Central memory CD8-positive, alpha-beta T cell (primary cell): ENCODE measurements at regions not wholly inside any gene's neighbourhood (a gene's known extent, or its start where the extent isn't known, plus 50 kb on each side); places are given as distances from the start of the nearest gene placed in this dataset.
A peak's percentile ranks its signal among the peaks of the same experiment; 100 is the strongest.
"Not testable (repeated sequence)": the region's sequence is repeated elsewhere in the genome, so short reads cannot be mapped to it uniquely, and the experiment has no call there.

ENCODE experiments used
- ATAC-seq: fragments of 150-1000 bp; cut with Tn5 transposase; replicated peaks from 2 replicates; pipeline ENCODE4 v1.10.0; 2022; ENCODE audit warnings: mild to moderate bottlenecking, moderate FRiP score, moderate number of reproducible peaks; ENCODE audit not compliant: poor library complexity, severe bottlenecking; ENCODE audit errors: extremely low read depth
- DNase-seq, 2 donors: peaks; one replicate each; pipeline ENCODE4 v3.0.0; 2021; ENCODE audit warnings: low spot score in 2 of 2
- H3K27ac Mint-ChIP-seq: one replicate; pipeline ENCODE4 v1.8.0; 2022; ENCODE audit warnings: low read depth, mild to moderate bottlenecking, moderate library complexity, mixed read lengths
- H3K27me3 Mint-ChIP-seq: one replicate; pipeline ENCODE4 v1.8.0; 2022; ENCODE audit warnings: mixed read lengths
- H3K36me3 Mint-ChIP-seq: one replicate; pipeline ENCODE4 v1.8.0; 2022; ENCODE audit warnings: mild to moderate bottlenecking, moderate library complexity, mixed read lengths; ENCODE audit not compliant: insufficient read depth
- H3K4me1 Mint-ChIP-seq: one replicate; pipeline ENCODE4 v1.8.0; 2022; ENCODE audit warnings: mixed read lengths
- H3K4me3 Mint-ChIP-seq: one replicate; pipeline ENCODE4 v1.8.0; 2022; ENCODE audit warnings: mild to moderate bottlenecking, moderate library complexity, mixed read lengths
- H3K9me3 Mint-ChIP-seq: one replicate; pipeline ENCODE4 v1.8.0; 2022; ENCODE audit warnings: mixed read lengths

DNA sequence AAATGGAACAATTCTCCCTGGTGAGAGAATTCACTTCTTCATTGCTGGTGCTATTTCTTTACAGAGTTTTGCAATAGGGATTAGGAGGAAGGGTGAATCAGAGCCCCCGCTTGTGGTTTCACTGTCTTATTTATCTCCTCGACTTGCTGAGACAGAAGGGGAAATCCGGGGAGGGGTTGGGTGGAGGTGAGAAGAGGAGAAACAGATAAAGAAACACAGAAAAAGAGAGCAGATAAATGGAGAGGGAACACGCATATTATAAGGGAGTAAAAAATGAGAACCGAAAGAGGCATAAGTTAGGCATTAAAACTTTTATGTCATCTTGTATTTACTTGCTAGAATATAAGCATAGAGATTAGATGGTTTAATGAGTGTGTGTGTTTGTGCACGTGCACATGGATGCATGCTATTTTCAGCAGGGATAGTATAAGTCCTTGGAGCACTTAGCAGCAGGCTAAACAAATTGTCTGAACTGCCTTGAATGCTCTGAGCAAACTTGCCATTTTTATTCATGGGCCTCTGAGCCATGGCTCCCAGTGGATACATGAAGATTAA lies 105.0 kb downstream of the OLIG3 start:
- DNase-seq: peak in 1 of 2 donors; percentile 54
- Mint-ChIP-seq H3K27ac (peak overlapping the region; percentile 52), H3K4me1 (peaks cover 83% of the 10 kb centered on the region), H3K9me3 (peaks cover 7% of the 10 kb centered on the region), H3K27me3 (no peaks in the 10 kb centered on the region), H3K36me3 (peaks cover 2% of the 10 kb centered on the region), H3K4me3 (peak overlapping the region; percentile 59)
- peak; percentile 95 for ATAC-seq

DNA sequence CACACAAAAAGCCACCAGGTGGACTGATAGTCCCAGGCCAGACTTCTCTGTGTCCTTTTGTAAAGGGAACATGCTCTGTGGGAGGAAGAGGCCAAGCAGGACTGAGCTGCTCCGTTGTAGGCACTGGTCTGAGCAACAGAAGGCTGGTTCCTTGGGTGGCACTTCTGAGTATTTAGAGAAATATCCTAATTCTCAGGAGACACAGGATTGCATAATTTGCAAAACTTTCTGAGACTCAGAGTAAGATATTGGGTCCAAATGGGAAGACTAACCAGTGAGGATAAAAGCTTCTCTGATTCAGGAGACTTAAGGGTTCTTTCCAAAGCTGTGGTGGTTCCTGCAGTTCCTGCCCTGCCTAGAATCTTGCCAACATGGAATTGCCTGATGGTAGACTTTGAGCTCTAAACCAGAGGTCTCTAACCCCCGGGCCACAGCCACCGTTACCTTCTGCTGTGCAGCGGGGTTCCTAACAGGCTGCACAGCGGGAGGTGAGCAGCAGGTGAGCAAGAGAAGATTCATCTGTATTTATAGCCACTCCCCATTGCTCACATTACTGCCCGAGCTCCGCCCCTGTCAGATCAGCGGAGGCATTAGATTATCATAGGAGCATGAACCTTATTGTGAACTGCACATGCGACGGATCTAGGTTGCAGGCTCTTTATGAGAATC lies 107.0 kb downstream of the OLIG3 start:
- H3K4me1 Mint-ChIP-seq: peaks cover 74% of the 10 kb centered on the region
- no peak overlapping the region for H3K4me3 Mint-ChIP-seq
- no peak for DNase-seq

DNA sequence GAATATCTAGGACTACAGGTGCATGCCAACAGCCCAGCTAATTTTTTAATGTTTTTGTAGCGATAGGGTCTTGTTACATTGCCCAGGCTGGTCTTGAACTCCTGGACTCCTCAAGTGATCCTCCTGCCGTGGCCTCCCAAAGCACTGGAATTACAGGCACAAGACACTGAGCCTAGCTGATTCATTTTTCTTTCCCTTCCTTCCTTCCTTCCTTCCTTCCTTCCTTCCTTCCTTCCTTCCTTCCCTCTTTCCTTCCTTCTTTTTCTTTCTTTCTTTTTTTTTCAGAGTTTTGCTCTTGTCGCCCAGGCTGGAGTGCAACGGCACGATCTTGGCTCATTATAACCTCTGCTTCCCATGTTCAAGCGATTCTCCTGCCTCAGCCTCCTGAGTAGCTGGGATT lies 110.9 kb downstream of the OLIG3 start:
- H3K27me3 Mint-ChIP-seq, ATAC-seq, H3K4me3 Mint-ChIP-seq, H3K9me3 Mint-ChIP-seq, DNase-seq, H3K36me3 Mint-ChIP-seq: not testable (repeated sequence)
- H3K27ac Mint-ChIP-seq: peak overlapping the region; percentile 41
- H3K4me1 Mint-ChIP-seq: peaks cover 43% of the 10 kb centered on the region

More for the DNA sequence above, 107.0 kb downstream of the OLIG3 start:
- Mint-ChIP-seq H3K9me3 (peaks cover 7% of the 10 kb centered on the region), H3K27ac (no peak overlapping the region), H3K36me3 (peaks cover 2% of the 10 kb centered on the region), H3K27me3 (no peaks in the 10 kb centered on the region)
- no peak for ATAC-seq

GRCh38 chr6:137378090-137378369 lies 116.2 kb downstream of the OLIG3 start:
- DNase-seq (no peak), ATAC-seq (no peak)
- Mint-ChIP-seq H3K27me3 (no peaks in the 10 kb centered on the region), H3K4me1 (peaks cover 19% of the 10 kb centered on the region), H3K27ac (no peak overlapping the region), H3K36me3 (peaks cover 4% of the 10 kb centered on the region), H3K9me3 (no peaks in the 10 kb centered on the region), H3K4me3 (no peak overlapping the region)

DNA sequence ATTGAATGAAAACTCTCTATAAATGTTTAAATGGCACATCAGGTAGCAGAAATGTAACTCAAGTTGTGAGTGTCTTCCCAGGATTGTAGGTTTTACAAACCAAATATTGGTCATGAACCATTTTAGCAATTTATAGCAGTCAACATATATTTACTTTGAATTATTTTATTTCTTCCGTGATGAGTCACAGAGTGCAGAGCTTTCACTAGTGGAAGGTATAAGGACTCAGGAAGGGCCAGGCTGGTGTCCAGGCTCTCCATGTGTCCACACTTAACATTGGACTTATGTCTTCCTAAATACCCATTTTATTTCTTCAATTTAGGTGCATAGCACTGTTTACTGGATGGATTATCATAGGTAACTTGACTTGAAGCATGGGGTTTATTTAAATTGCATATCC lies 120.9 kb downstream of the OLIG3 start:
- Mint-ChIP-seq H3K9me3 (no peaks in the 10 kb centered on the region), H3K36me3 (peaks cover 4% of the 10 kb centered on the region), H3K4me3 (no peak overlapping the region), H3K4me1 (peaks cover 15% of the 10 kb centered on the region), H3K27me3 (no peaks in the 10 kb centered on the region), H3K27ac (no peak overlapping the region)
- no peak for DNase-seq
- no peak for ATAC-seq

DNA sequence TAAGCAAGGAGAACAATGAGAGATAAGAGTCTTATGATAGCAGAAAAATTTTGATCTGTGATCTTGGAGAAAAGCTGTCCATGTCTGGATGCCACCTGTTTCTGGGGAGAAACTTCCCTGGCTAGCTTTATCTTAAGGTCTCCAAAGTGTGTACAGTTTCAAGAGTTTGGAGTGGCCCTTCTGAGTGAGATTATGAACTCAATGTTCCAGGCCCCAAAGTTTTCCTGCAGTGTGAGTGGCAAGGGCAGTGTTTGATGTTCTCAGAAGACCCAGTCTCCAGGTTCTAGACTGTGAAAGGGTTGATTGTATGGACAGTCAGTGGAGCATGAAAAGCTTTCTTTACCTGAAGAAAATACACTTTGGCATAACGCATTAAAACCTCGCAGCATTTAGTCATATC lies 121.7 kb downstream of the OLIG3 start:
- Mint-ChIP-seq H3K4me3 (no peak overlapping the region), H3K27ac (no peak overlapping the region), H3K9me3 (no peaks in the 10 kb centered on the region), H3K4me1 (peaks cover 15% of the 10 kb centered on the region), H3K36me3 (peaks cover 3% of the 10 kb centered on the region), H3K27me3 (no peaks in the 10 kb centered on the region)
- DNase-seq: no peak
- ATAC-seq: no peak

DNA sequence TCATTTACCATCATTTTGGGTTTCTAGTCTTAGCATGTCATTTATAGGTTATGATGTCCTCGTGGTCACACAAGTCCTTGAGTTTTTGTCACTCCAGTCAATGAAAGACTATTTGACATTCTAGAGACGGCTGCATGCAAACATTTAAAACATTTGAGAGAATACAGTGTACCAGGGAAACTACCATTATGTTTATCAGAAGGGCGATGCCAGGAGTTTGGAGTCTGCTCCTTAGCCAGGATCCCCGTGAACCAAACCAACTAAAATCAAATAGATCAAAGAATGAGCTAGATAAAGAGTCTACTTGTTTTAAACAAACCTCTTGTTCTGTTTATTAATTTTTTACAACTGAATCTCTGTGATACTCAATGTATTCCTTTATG lies 122.6 kb downstream of the OLIG3 start:
- no peak for DNase-seq
- Mint-ChIP-seq H3K27me3 (no peaks in the 10 kb centered on the region), H3K4me1 (peaks cover 15% of the 10 kb centered on the region), H3K36me3 (peaks cover 3% of the 10 kb centered on the region), H3K27ac (no peak overlapping the region), H3K4me3 (no peak overlapping the region), H3K9me3 (no peaks in the 10 kb centered on the region)
- no peak for ATAC-seq

DNA sequence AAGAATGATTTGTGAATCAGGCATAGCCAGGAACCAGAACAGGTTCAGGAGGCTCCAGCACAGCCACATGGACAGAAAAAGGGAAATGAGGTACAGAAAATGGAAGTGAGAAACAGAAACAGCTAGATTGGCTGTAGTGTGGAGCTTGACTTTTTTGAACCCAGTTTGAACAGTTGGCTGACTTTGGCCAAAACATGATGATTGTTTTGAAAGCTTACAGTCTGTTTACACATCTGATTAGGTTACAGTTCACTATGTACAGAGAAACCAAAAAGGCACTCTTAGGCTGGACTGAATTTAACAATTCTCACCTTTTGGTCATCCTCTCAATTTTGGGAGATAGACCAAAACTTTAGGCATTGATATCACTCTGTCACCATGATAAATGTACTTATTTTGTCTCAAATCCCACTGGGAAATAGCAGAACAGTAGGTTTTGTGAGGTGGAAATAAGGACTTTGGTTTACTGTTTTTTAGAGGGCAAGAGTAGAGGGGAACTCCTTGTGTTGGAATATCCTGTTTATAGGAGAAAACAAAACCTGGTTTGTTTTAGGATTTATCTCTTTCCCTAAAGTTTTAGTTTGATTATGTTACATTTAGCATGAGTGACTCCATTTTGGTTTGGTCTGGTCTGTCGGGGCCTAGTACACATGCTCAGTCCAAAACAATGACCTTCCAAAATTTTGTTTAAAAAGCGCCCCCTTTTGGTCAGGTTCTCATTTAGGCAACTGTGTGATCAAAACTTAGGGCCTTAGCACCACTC lies 123.1 kb downstream of the OLIG3 start:
- Mint-ChIP-seq H3K4me1 (peaks cover 9% of the 10 kb centered on the region), H3K4me3 (no peak overlapping the region), H3K9me3 (no peaks in the 10 kb centered on the region), H3K27me3 (no peaks in the 10 kb centered on the region), H3K36me3 (peaks cover 3% of the 10 kb centered on the region), H3K27ac (no peak overlapping the region)
- ATAC-seq: no peak
- DNase-seq: no peak

DNA sequence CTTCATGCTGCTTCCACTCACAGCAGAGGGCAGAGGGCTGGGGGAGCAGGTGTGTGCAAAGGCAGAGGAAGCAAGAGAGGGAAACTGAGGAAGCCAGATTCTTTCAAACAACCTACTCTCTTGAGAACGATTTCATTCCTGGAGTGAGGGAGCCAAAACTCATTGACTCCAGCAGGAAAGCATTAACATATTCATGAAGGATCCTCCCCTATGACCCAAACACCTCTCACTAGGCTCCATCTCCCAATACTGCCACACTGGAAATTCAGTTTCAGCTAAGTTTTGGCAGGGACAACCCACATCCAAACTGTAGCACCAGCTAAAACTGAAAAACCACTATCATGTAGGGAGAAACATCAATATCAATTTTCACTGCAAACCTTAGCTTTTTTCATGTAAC lies 125.1 kb downstream of the OLIG3 start:
- no peak for ATAC-seq
- H3K27ac Mint-ChIP-seq: no peak overlapping the region
- H3K4me1 Mint-ChIP-seq: peaks cover 10% of the 10 kb centered on the region
- DNase-seq: no peak
- H3K36me3 Mint-ChIP-seq: peaks cover 3% of the 10 kb centered on the region
- H3K27me3 Mint-ChIP-seq: no peaks in the 10 kb centered on the region
- H3K9me3 Mint-ChIP-seq: no peaks in the 10 kb centered on the region
- H3K4me3 Mint-ChIP-seq: no peak overlapping the region

DNA sequence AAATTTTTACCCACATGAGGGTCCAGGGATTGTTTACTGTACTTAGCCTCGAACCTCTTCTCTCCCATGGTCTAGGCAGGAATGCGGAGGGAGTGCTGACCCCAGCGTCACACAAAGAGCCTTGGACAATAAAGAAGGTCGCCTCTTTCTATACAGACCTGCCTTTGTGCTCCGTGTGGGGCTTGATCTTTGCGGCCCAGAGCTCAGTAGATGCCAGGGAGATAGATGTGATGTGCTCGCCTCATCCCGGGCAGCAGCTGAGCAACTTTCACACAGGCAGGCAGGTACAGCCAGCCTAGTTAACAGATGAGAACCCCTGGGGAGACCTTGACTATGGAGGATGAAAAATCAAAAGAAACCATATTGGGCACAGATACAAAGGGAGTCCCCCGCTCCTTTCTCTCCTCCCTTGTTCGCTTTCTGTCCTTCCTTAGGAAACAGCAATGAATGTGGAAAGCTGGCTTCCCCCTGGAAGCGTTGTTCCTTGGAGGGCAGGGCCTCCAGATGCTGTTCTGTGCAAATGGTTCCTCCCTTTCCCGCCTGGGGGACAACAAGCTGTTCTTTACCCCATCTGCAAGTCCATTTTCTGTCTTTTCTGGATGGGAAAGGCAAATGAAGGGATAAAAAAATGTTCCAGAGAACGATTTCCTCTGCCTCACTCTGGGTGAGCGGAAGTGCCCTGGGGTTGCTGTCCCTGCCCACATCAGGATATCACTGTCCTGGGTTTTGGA lies 128.3 kb downstream of the OLIG3 start:
- H3K9me3 Mint-ChIP-seq: no peaks in the 10 kb centered on the region
- no peak overlapping the region for H3K4me3 Mint-ChIP-seq
- no peak overlapping the region for H3K27ac Mint-ChIP-seq
- no peak for DNase-seq
- ATAC-seq: no peak
- peaks cover 2% of the 10 kb centered on the region for H3K36me3 Mint-ChIP-seq
- H3K27me3 Mint-ChIP-seq: no peaks in the 10 kb centered on the region
- H3K4me1 Mint-ChIP-seq: peaks cover 36% of the 10 kb centered on the region

DNA sequence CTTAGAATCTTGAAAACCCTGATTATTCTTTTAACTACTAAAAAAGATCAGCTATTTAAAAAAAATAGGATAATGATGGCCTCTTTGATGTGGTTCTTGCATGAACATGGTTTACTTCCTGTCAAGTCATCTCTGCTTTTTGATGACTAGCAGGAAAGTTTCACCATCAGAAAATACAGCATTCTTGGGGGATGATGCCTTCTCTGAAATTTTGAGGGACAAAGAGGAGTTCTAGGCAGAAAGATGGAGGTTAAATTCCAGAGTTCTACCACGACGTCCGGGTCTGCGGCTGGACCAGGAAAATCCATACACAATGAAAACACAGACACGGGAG lies 130.4 kb downstream of the OLIG3 start:
- Mint-ChIP-seq H3K9me3 (no peaks in the 10 kb centered on the region), H3K27me3 (no peaks in the 10 kb centered on the region), H3K4me3 (peak overlapping the region; percentile 30), H3K27ac (peak overlapping the region; percentile 45), H3K4me1 (peaks cover 36% of the 10 kb centered on the region), H3K36me3 (peaks cover 2% of the 10 kb centered on the region)
- ATAC-seq: peak; percentile 68
- DNase-seq: no peak

- Mint-ChIP-seq H3K9me3 (no peaks in the 10 kb centered on the region), H3K4me3 (peak overlapping the region; percentile 30), H3K36me3 (peaks cover 2% of the 10 kb centered on the region), H3K27ac (peak overlapping the region; percentile 45), H3K27me3 (no peaks in the 10 kb centered on the region), H3K4me1 (peaks cover 36% of the 10 kb centered on the region)
- ATAC-seq (no peak), DNase-seq (no peak)
Observed at GRCh38 chr6:137362878-137363804, 131.1 kb downstream of the OLIG3 start.
